Neural progenitor cell (in vitro differentiated cells): ENCODE measurements at regions not wholly inside any gene's neighbourhood (a gene's known extent, or its start where the extent isn't known, plus 50 kb on each side); places are given as distances from the start of the nearest gene placed in this dataset.

Experiments used
- DNase-seq: peaks from one replicate; pipeline ENCODE4 v3.0.0-alpha.2; 2016; ENCODE audit warnings: low spot score
- H2AFZ ChIP-seq: fragments of 200-600 bp; sonication (generic); replicated peaks from 2 replicates; pipeline ENCODE4 v1.6.1; 2016; ENCODE audit warnings: antibody characterized with exemption
- H3F3A ChIP-seq: fragments of 200-600 bp; sonication (generic); 2 replicates; pipeline ENCODE4 v1.6.1; 2016; ENCODE audit warnings: antibody characterized with exemption, low read depth
- H3K27ac ChIP-seq: fragments of 200-600 bp; sonication (generic); 2 replicates; pipeline ENCODE4 v1.5.1; 2016; ENCODE audit warnings: mild to moderate bottlenecking
- H3K27me3 ChIP-seq: fragments of 200-600 bp; sonication (generic); 2 replicates; pipeline ENCODE4 v1.6.1; 2016; ENCODE audit warnings: mild to moderate bottlenecking, moderate library complexity
- H3K36me3 ChIP-seq: fragments of 200-600 bp; sonication (generic); 2 replicates; pipeline ENCODE4 v1.5.1; 2016
- H3K4me1 ChIP-seq: fragments of 200-600 bp; sonication (generic); 2 replicates; pipeline ENCODE4 v1.6.1; 2016; ENCODE audit warnings: mixed run types
- H3K4me2 ChIP-seq: fragments of 200-600 bp; sonication (generic); 2 replicates; pipeline ENCODE4 v1.6.1; 2016
- H3K4me3 ChIP-seq: fragments of 200-600 bp; sonication (generic); 2 replicates; pipeline ENCODE4 v1.5.1; 2016
- H3K79me2 ChIP-seq: fragments of 200-600 bp; sonication (generic); 2 replicates; pipeline ENCODE4 v1.6.1; 2016; ENCODE audit warnings: low read depth
- H3K9ac ChIP-seq: fragments of 200-600 bp; sonication (generic); 2 replicates; pipeline ENCODE4 v1.6.1; 2016
- H3K9me3 ChIP-seq: fragments of 200-600 bp; sonication (generic); 2 replicates; pipeline ENCODE4 v1.5.1; 2016; ENCODE audit warnings: low read depth
- H4K20me1 ChIP-seq: fragments of 200-600 bp; sonication (generic); 2 replicates; pipeline ENCODE4 v1.6.1; 2016; ENCODE audit warnings: low read depth
- H3K27ac Mint-ChIP-seq: 3 replicates; pipeline ENCODE4 v1.8.0; 2021; ENCODE audit warnings: mixed read lengths
- H3K27me3 Mint-ChIP-seq: 2 replicates; pipeline ENCODE4 v1.8.0; 2022; ENCODE audit warnings: low read depth, mild to moderate bottlenecking, inconsistent platforms, moderate library complexity, mixed read lengths; ENCODE audit not compliant: insufficient read depth
- H3K36me3 Mint-ChIP-seq: 3 replicates; pipeline ENCODE4 v1.8.0; 2021; ENCODE audit warnings: mixed read lengths
- H3K4me1 Mint-ChIP-seq: 3 replicates; pipeline ENCODE4 v1.8.0; 2021; ENCODE audit warnings: mixed read lengths
- H3K4me3 Mint-ChIP-seq: 3 replicates; pipeline ENCODE4 v1.8.0; 2021; ENCODE audit warnings: mild to moderate bottlenecking, moderate library complexity, mixed read lengths
- H3K9me3 Mint-ChIP-seq: 3 replicates; pipeline ENCODE4 v1.8.0; 2020; ENCODE audit warnings: mixed read lengths
- CTCF ChIP-seq: fragments of 200-600 bp; sonication (generic); IDR thresholded peaks from 2 replicates; pipeline ENCODE4 v1.5.1; 2017; ENCODE audit warnings: antibody characterized with exemption, mild to moderate bottlenecking
- EZH2 ChIP-seq: fragments of 200-600 bp; sonication (generic); IDR thresholded peaks from 2 replicates; pipeline ENCODE4 v1.6.1; 2017; ENCODE audit warnings: antibody characterized with exemption, mild to moderate bottlenecking, moderate library complexity
- EZH2phosphoT487 ChIP-seq: fragments of 200-600 bp; sonication (generic); IDR thresholded peaks from 2 replicates; pipeline ENCODE4 v1.6.1; 2017; ENCODE audit warnings: antibody characterized with exemption

- TF ChIP-seq EZH2phosphoT487, result no peak
- TF ChIP-seq CTCF, result no peak
- no peak for TF ChIP-seq EZH2
Observed at GRCh38 chr4:18914182-18914581, 892.6 kb upstream of the LCORL start.

DNA sequence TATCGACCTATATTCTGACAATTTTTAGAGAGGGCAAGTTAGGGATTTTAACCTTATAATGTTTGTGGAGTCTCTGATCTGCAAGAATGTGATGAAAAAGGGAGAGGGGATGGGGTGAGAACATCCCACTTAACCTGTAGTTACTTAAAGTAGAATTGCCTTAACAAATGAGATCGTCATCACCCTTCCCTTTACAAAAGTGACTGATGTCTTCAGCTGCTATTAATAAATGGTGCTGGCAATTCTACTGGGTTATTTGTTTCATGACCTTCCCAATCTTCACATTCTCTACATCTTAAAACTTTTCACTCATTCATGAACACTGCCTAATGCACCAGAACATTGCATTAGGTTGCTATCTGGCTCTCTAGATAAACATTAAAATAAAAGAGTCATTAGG, 873.4 kb upstream of the LCORL start:
- no peaks in the 10 kb centered on the region for H3K27me3 ChIP-seq
- no peaks in the 10 kb centered on the region for H3K36me3 ChIP-seq

More at GRCh38 chr4:18914182-18914581, 892.6 kb upstream of the LCORL start:
- Histone ChIP-seq H3F3A (no peaks in the 10 kb centered on the region), H3K4me2 (no peak overlapping the region), H3K27me3 (no peaks in the 10 kb centered on the region), H3K27ac (no peak overlapping the region), H3K4me1 (no peaks in the 10 kb centered on the region), H3K4me3 (no peak overlapping the region), H3K36me3 (no peaks in the 10 kb centered on the region), H4K20me1 (no peaks in the 10 kb centered on the region), H2AFZ (no peak overlapping the region), H3K9me3 (no peaks in the 10 kb centered on the region), H3K9ac (no peak overlapping the region), H3K79me2 (no peaks in the 10 kb centered on the region)
- Mint-ChIP-seq H3K27me3 (no peaks in the 10 kb centered on the region), H3K36me3 (peaks cover 2% of the 10 kb centered on the region), H3K27ac (no peak overlapping the region), H3K9me3 (peaks cover 17% of the 10 kb centered on the region), H3K4me1 (no peaks in the 10 kb centered on the region), H3K4me3 (no peak overlapping the region)
- DNase-seq, result no peak

GRCh38 chr4:18882468-18882867, 860.9 kb upstream of the LCORL start:
- no peaks in the 10 kb centered on the region for H3K27me3 ChIP-seq
- H3K9me3 ChIP-seq, result no peaks in the 10 kb centered on the region
- Mint-ChIP-seq H3K36me3 (no peaks in the 10 kb centered on the region), H3K4me3 (no peak overlapping the region), H3K4me1 (peaks cover 22% of the 10 kb centered on the region), H3K9me3 (peaks cover 4% of the 10 kb centered on the region), H3K27me3 (no peaks in the 10 kb centered on the region), H3K27ac (peak overlapping the region; percentile 12)
- H2AFZ ChIP-seq, result no peak overlapping the region
- peak; percentile 3 for DNase-seq
- TF ChIP-seq EZH2phosphoT487, result no peak
- TF ChIP-seq CTCF, result no peak
- TF ChIP-seq EZH2, result no peak
- H3F3A ChIP-seq, result no peaks in the 10 kb centered on the region
- no peak overlapping the region for H3K4me3 ChIP-seq
- no peak overlapping the region for H3K4me2 ChIP-seq
- H3K27ac ChIP-seq, result no peak overlapping the region
- no peak overlapping the region for H3K9ac ChIP-seq
- no peaks in the 10 kb centered on the region for H3K36me3 ChIP-seq
- no peaks in the 10 kb centered on the region for H3K79me2 ChIP-seq
- H3K4me1 ChIP-seq, result peaks cover 6% of the 10 kb centered on the region
- H4K20me1 ChIP-seq, result no peaks in the 10 kb centered on the region

More for the DNA sequence above, 873.4 kb upstream of the LCORL start:
- H3K27ac Mint-ChIP-seq, result no peak overlapping the region
- Histone ChIP-seq H4K20me1 (no peaks in the 10 kb centered on the region), H3K9me3 (no peaks in the 10 kb centered on the region), H2AFZ (no peak overlapping the region), H3K4me1 (no peaks in the 10 kb centered on the region), H3K27ac (no peak overlapping the region), H3F3A (no peaks in the 10 kb centered on the region), H3K4me3 (no peak overlapping the region), H3K9ac (no peak overlapping the region), H3K79me2 (no peaks in the 10 kb centered on the region), H3K4me2 (no peak overlapping the region)
- no peak for TF ChIP-seq EZH2phosphoT487
- no peak for TF ChIP-seq EZH2
- TF ChIP-seq CTCF, result no peak
- no peaks in the 10 kb centered on the region for H3K36me3 Mint-ChIP-seq
- no peaks in the 10 kb centered on the region for H3K4me1 Mint-ChIP-seq
- DNase-seq, result no peak
- H3K9me3 Mint-ChIP-seq, result no peaks in the 10 kb centered on the region
- H3K4me3 Mint-ChIP-seq, result no peak overlapping the region
- H3K27me3 Mint-ChIP-seq, result no peaks in the 10 kb centered on the region
